Cardiac fibroblast (primary cell): ENCODE measurements at regions not wholly inside any gene's neighbourhood (a gene's known extent, or its start where the extent isn't known, plus 50 kb on each side); places are given as distances from the start of the nearest gene placed in this dataset.

Experiments used
- DNase-seq, 2 donors: peaks; one replicate each; pipeline versions ENCODE4 v3.0.0 to v3.0.0-alpha.2; 2010; ENCODE audit warnings: low read depth in 2 of 2
- H3K4me3 ChIP-seq, 2 donors: replicated peaks in 1 of 2; 1 replicate in 1 of 2; 2 replicates in 1 of 2; pipeline ENCODE4 v1.5.1; 2011; ENCODE audit warnings: low read depth in 2 of 2, low read length in 2 of 2, mild to moderate bottlenecking in 2 of 2, moderate library complexity in 1 of 2
- TF ChIP-seq, protein P1 (sequence below): IDR thresholded peaks from one replicate; pipeline ENCODE4 v1.5.1; 2011; ENCODE audit warnings: low read depth, mild to moderate bottlenecking, low read length, inconsistent platforms

DNA sequence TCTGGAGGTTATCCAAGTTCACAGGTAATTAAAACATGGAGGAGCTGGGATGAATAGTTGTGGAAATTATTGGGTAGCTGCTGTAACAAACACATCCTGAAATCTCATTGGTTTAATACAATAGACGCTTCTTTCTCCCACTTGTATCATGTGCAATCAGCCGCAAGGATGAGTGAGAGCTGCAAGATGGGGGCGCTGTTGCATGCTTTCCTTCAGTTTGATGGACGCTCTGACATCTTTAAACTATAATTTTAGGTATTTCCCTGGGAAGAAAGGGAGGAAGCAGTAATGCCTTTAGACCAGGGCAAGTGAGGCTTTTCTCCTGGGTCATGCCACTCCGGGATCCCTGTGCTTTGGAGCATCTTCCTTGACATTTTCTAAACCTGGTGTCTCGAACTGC is 178.7 kb downstream of the PAWR start:
- no peak for DNase-seq
- no peak overlapping the region for H3K4me3 ChIP-seq
- TF ChIP-seq, protein P1, sequence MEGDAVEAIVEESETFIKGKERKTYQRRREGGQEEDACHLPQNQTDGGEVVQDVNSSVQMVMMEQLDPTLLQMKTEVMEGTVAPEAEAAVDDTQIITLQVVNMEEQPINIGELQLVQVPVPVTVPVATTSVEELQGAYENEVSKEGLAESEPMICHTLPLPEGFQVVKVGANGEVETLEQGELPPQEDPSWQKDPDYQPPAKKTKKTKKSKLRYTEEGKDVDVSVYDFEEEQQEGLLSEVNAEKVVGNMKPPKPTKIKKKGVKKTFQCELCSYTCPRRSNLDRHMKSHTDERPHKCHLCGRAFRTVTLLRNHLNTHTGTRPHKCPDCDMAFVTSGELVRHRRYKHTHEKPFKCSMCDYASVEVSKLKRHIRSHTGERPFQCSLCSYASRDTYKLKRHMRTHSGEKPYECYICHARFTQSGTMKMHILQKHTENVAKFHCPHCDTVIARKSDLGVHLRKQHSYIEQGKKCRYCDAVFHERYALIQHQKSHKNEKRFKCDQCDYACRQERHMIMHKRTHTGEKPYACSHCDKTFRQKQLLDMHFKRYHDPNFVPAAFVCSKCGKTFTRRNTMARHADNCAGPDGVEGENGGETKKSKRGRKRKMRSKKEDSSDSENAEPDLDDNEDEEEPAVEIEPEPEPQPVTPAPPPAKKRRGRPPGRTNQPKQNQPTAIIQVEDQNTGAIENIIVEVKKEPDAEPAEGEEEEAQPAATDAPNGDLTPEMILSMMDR, result peak; percentile 5

DNA sequence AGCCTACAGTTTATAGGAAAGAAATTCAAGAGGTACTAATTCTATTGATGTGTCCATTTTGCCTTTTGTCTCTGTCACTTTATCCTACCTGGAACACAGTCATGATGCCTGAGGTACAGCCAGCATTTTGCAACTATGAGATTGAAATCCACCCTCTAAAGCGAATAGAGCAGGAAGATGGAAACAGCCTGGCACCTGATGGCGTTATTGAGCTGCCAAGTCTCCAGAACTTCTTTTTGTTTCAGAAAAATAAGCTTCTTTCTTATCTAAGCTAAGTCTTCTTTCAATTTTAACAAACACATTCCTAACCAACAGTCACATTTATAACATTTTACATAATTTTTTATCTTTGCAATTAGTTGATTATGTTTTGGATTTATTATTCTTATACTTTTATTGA is 182.1 kb downstream of the PAWR start:
- TF ChIP-seq, protein P1, result no peak

More for the DNA sequence above, 182.1 kb downstream of the PAWR start:
- DNase-seq, result no peak
- H3K4me3 ChIP-seq, result no peak overlapping the region
